ENCODE measurements at regions not wholly inside any gene's neighbourhood (a gene's known extent, or its start where the extent isn't known, plus 50 kb on each side); places are given as distances from the start of the nearest gene placed in this dataset.

DNA sequence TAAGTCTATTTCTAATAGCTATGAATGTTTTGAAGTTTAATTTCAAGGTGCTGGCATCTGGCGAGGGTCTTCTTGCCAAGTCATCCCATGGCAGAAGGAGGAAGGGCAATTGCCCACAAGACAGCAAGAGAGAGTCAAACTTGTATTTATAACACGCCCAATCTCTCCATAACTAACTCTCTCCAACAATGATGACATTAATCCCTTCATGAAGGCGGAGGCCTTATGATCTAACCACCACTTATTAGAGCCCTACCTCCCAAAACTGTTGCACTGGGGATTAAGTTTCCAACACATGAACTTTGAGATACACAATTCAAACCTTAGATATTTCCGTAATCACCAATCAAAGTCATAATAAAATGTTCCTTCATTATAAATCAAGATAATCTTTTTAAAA is 406.9 kb downstream of the CNTN6 start:
- TF ChIP-seq EZH2 (IDR thresholded peaks at IDR 0.05; ENCODE audit: borderline replicate concordance, insufficient read depth, low read length, poor library complexity, severe bottlenecking) (no peak), RAD21 (conservative IDR thresholded peaks at IDR 0.05) (no peak)
- TF ChIP-seq, protein P1, sequence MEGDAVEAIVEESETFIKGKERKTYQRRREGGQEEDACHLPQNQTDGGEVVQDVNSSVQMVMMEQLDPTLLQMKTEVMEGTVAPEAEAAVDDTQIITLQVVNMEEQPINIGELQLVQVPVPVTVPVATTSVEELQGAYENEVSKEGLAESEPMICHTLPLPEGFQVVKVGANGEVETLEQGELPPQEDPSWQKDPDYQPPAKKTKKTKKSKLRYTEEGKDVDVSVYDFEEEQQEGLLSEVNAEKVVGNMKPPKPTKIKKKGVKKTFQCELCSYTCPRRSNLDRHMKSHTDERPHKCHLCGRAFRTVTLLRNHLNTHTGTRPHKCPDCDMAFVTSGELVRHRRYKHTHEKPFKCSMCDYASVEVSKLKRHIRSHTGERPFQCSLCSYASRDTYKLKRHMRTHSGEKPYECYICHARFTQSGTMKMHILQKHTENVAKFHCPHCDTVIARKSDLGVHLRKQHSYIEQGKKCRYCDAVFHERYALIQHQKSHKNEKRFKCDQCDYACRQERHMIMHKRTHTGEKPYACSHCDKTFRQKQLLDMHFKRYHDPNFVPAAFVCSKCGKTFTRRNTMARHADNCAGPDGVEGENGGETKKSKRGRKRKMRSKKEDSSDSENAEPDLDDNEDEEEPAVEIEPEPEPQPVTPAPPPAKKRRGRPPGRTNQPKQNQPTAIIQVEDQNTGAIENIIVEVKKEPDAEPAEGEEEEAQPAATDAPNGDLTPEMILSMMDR (IDR thresholded peaks at IDR 0.05; ENCODE audit: poor library complexity, severe bottlenecking): no peak
